HK-2 (cell line): ENCODE measurements at regions not wholly inside any gene's neighbourhood (a gene's known extent, or its start where the extent isn't known, plus 50 kb on each side); places are given as distances from the start of the nearest gene placed in this dataset.
A peak's percentile ranks its signal among the peaks of the same experiment; 100 is the strongest.

ENCODE experiments used
- DNase-seq: peaks from one replicate; pipeline ENCODE4 v3.0.0-alpha.2; 2018; ENCODE audit not compliant: unreplicated experiment

DNA sequence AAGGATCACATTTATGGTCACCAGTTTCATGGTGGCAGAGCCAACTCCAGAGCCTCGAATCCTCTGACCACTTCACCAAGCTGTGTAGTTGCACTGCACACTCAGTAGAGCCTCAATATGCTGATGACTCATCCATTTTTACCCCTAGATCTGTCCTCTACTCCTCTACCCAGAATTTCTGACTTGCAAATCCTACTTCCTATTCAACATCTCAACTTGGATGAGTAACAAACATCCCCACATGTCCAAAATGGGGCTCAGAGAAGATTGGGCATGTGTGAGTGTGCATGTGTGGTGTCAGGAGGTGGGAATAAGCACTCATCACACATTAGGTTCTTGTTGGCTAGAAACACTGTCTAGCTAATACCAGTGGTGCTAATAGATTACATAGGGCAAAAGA is 57.8 kb upstream of the IGFBP2 start:
- no peak for DNase-seq

DNA sequence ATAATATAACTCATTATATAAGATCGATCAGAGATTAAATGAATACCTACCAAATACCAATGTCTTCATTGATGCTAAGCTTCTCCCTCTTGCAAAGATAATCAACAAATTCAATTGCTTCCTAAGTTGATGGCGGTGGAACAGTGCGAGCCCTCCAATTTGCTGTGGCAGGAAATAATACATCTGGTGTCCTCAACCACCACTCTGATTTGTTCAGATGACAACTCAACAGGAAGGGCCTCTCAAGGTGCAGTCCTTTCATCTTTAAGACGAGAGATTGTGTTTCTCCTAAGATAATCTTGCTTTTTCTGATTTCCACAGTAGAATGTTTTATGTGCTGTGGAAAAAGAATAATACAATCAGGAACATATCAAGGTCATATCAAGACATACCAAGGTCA is 56.6 kb upstream of the IGFBP2 start:
- no peak for DNase-seq

DNA sequence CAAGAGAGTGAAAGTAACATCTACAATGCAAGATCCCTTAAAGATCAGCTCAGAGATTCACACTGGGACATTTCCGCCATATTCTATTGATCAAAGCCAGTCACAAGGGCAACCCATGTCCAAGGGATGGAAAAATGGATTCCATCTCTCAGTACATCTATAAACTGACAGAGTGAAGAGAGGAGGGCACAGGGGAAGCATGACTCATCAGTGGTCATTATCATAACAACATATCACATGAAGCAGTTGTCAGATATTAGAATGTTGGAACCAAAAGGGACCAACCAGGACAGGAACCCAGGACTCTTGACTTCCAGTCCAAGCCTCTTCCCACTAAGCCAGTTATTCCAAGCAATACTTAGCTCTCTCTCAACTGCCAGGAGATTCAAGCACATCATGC is 54.9 kb upstream of the IGFBP2 start:
- no peak for DNase-seq

DNA sequence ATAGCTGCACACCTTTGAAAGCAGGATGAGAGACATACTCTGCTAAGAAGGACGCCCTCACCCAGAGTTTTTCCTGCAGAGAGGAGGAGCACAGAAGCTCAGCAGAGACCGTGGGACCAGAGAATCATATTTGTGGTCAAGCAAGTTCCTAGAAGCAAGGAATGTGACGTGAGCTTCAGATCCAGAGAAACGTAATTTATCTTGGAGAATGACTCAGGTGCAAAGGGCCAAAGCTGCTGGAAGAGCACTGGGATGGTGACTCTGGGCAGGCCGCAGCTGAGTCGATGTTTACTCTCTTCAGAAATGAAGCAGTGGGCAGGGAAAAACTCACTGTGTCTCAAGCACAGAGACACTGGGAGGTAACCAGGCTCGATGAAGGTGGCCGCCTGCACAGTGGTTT is 50.1 kb upstream of the IGFBP2 start:
- DNase-seq: peak; percentile 6
